Panc1 (cell line): ENCODE measurements at regions not wholly inside any gene's neighbourhood (a gene's known extent, or its start where the extent isn't known, plus 50 kb on each side); places are given as distances from the start of the nearest gene placed in this dataset.

Source experiments
- CTCF ChIP-seq: fragments of 450-650 bp; IDR thresholded peaks from 2 replicates; pipeline ENCODE4 v1.5.1; 2017; ENCODE audit warnings: mild to moderate bottlenecking
- POLR2AphosphoS5 ChIP-seq: IDR thresholded peaks from 2 replicates; pipeline ENCODE4 v1.6.1; 2012; ENCODE audit warnings: mild to moderate bottlenecking, low read depth, low read length, moderate library complexity
- REST ChIP-seq, 2 experiments: IDR thresholded peaks; 2 replicates each; pipeline ENCODE4 v1.6.1; 2011 to 2012; ENCODE audit warnings: low read depth in 2 of 2, control low read depth in 1 of 2, low read length in 1 of 2, mild to moderate bottlenecking in 1 of 2, moderate library complexity in 1 of 2; ENCODE audit not compliant: insufficient read depth in 1 of 2

GRCh38 chr1:217105437-217105836 is 382.2 kb upstream of the ESRRG start:
- TF ChIP-seq CTCF (no peak), REST (IDR thresholded peaks at IDR 0.05; ENCODE audit: insufficient read depth in 1 of 2, low read depth in 2 of 2, low read length in 1 of 2) (no peak), POLR2AphosphoS5 (no peak)
